ENCODE measurements at regions not wholly inside any gene's neighbourhood (a gene's known extent, or its start where the extent isn't known, plus 50 kb on each side); places are given as distances from the start of the nearest gene placed in this dataset.

DNA sequence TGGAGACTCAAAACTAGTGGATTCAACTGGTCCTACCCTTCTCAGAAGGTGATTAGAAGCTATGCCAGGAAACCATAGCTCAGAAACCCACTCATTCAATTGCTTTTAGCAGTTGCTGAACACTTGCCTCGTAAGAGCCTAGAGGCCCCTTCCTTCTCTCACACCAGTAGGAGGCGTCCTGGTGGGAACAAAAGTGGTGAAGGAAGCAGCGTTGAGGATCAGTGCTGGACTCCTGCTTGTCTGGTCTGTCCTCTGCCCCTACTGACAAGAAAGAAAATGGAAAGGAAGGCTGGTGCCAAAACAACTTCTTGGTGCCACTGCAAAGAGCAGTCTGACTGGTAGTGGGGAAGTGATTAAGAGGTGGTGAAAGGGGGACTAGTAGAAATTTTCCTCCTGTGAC is 269.7 kb downstream of the LMO4 start:
- Histone ChIP-seq H3K4me2 (ENCODE audit: insufficient read depth, low read length) (no peak overlapping the region), H3K4me1 (ENCODE audit: insufficient read depth, low read length) (no peaks in the 10 kb centered on the region), H3K79me2 (ENCODE audit: insufficient read depth, low read length) (no peaks in the 10 kb centered on the region), H3K9me3 (ENCODE audit: low read depth, low read length) (no peaks in the 10 kb centered on the region), H4K20me1 (ENCODE audit: insufficient read depth, low read length) (no peaks in the 10 kb centered on the region), H3K27me3 (ENCODE audit: insufficient read depth, low read length) (no peaks in the 10 kb centered on the region), H3K4me3 (ENCODE audit: insufficient read depth, low read length) (no peak overlapping the region), H2AFZ (ENCODE audit: low read length) (no peak overlapping the region), H3K36me3 (ENCODE audit: insufficient read depth, low read length) (no peaks in the 10 kb centered on the region), H3K27ac (ENCODE audit: low read depth, low read length) (no peak overlapping the region)
- peak; percentile 10 for TF ChIP-seq CTCF (IDR thresholded peaks at IDR 0.05; ENCODE audit: extremely low read depth, low read depth, low read length)
- no peak for DNase-seq (ENCODE audit: insufficient read length, low spot score, missing footprints)

DNA sequence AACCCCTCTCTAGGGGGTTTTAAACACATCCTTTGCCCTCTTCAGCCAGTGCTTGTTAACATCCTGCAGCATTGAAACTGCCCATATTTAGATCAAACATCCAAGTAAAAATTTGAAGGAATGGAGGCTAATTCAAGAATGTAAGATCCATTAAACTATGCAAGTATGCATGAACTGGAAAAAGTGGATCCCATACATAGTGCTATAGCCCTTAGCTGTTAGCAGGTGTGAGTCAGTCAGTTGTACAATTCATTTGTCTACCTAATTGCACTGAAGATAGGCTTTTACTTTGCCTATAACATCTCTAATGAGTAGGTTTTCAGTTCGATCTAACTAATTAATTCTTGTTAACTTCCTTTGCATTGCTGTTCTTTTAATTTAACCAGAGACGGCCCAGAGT is 270.9 kb downstream of the LMO4 start:
- H3K4me2 ChIP-seq (ENCODE audit: insufficient read depth, low read length), result no peak overlapping the region
- no peak for TF ChIP-seq CTCF (IDR thresholded peaks at IDR 0.05; ENCODE audit: extremely low read depth, low read depth, low read length)
- H3K27me3 ChIP-seq (ENCODE audit: insufficient read depth, low read length), result no peaks in the 10 kb centered on the region
- no peak overlapping the region for H2AFZ ChIP-seq (ENCODE audit: low read length)
- no peak overlapping the region for H3K27ac ChIP-seq (ENCODE audit: low read depth, low read length)
- H3K9me3 ChIP-seq (ENCODE audit: low read depth, low read length), result no peaks in the 10 kb centered on the region
- no peaks in the 10 kb centered on the region for H3K79me2 ChIP-seq (ENCODE audit: insufficient read depth, low read length)
- DNase-seq (ENCODE audit: insufficient read length, low spot score, missing footprints), result no peak
- H3K36me3 ChIP-seq (ENCODE audit: insufficient read depth, low read length), result no peaks in the 10 kb centered on the region
- H4K20me1 ChIP-seq (ENCODE audit: insufficient read depth, low read length), result no peaks in the 10 kb centered on the region
- no peak overlapping the region for H3K4me3 ChIP-seq (ENCODE audit: insufficient read depth, low read length)
- H3K4me1 ChIP-seq (ENCODE audit: insufficient read depth, low read length), result no peaks in the 10 kb centered on the region

GRCh38 chr1:87600055-87600850 is 271.6 kb downstream of the LMO4 start:
- DNase-seq (ENCODE audit: insufficient read length, low spot score, missing footprints), result no peak
- no peaks in the 10 kb centered on the region for H3K9me3 ChIP-seq (ENCODE audit: low read depth, low read length)
- H2AFZ ChIP-seq (ENCODE audit: low read length), result no peak overlapping the region
- H3K4me2 ChIP-seq (ENCODE audit: insufficient read depth, low read length), result no peak overlapping the region
- no peak overlapping the region for H3K4me3 ChIP-seq (ENCODE audit: insufficient read depth, low read length)
- no peak for TF ChIP-seq CTCF (IDR thresholded peaks at IDR 0.05; ENCODE audit: extremely low read depth, low read depth, low read length)
- H3K27me3 ChIP-seq (ENCODE audit: insufficient read depth, low read length), result no peaks in the 10 kb centered on the region
- H4K20me1 ChIP-seq (ENCODE audit: insufficient read depth, low read length), result no peaks in the 10 kb centered on the region
- H3K4me1 ChIP-seq (ENCODE audit: insufficient read depth, low read length), result no peaks in the 10 kb centered on the region
- no peaks in the 10 kb centered on the region for H3K36me3 ChIP-seq (ENCODE audit: insufficient read depth, low read length)
- no peak overlapping the region for H3K27ac ChIP-seq (ENCODE audit: low read depth, low read length)
- no peaks in the 10 kb centered on the region for H3K79me2 ChIP-seq (ENCODE audit: insufficient read depth, low read length)

DNA sequence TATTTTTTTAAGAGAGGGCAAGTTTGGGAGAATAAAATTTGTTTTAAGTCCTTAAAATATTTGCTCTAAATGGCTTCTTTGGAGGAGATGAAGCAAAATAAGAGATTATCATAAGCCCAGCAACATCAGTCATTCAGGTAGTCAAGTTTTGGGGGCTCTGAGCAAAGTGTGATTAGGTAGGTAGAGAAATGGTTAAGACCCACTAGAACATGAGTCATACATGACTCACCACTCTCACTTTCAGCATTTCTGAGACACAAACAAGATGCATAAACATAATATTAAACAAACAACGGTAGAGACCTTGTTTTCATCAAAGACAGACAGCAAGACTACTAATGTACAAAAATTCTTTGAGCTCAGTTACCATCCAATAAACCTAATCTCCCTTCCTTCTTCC is 272.2 kb downstream of the LMO4 start:
- no peak for TF ChIP-seq CTCF (IDR thresholded peaks at IDR 0.05; ENCODE audit: extremely low read depth, low read depth, low read length)
- Histone ChIP-seq H3K79me2 (ENCODE audit: insufficient read depth, low read length) (no peaks in the 10 kb centered on the region), H3K9me3 (ENCODE audit: low read depth, low read length) (no peaks in the 10 kb centered on the region), H3K4me3 (ENCODE audit: insufficient read depth, low read length) (no peak overlapping the region), H3K4me1 (ENCODE audit: insufficient read depth, low read length) (no peaks in the 10 kb centered on the region), H3K4me2 (ENCODE audit: insufficient read depth, low read length) (no peak overlapping the region), H3K36me3 (ENCODE audit: insufficient read depth, low read length) (no peaks in the 10 kb centered on the region), H3K27ac (ENCODE audit: low read depth, low read length) (no peak overlapping the region), H3K27me3 (ENCODE audit: insufficient read depth, low read length) (no peaks in the 10 kb centered on the region), H2AFZ (ENCODE audit: low read length) (no peak overlapping the region), H4K20me1 (ENCODE audit: insufficient read depth, low read length) (no peaks in the 10 kb centered on the region)
- no peak for DNase-seq (ENCODE audit: insufficient read length, low spot score, missing footprints)

Measured in osteoblast (primary cell).